D721Med (cell line): ENCODE measurements at regions not wholly inside any gene's neighbourhood (a gene's known extent, or its start where the extent isn't known, plus 50 kb on each side); places are given as distances from the start of the nearest gene placed in this dataset.

Source experiments
- DNase-seq: peaks from one replicate; pipeline ENCODE4 v3.0.0; 2011; ENCODE audit warnings: low spot score; ENCODE audit not compliant: insufficient read length
- FAIRE-seq: peaks from 2 replicates; lab custom pipeline; 2011; peaks lifted over from hg19 to GRCh38; lab: Jason Lieb, UNC
- CTCF ChIP-seq: IDR thresholded peaks from 2 replicates; pipeline ENCODE4 v1.5.1; 2012; ENCODE audit warnings: mild to moderate bottlenecking, control low read depth; ENCODE audit not compliant: insufficient read depth; ENCODE audit errors: missing control alignments

DNA sequence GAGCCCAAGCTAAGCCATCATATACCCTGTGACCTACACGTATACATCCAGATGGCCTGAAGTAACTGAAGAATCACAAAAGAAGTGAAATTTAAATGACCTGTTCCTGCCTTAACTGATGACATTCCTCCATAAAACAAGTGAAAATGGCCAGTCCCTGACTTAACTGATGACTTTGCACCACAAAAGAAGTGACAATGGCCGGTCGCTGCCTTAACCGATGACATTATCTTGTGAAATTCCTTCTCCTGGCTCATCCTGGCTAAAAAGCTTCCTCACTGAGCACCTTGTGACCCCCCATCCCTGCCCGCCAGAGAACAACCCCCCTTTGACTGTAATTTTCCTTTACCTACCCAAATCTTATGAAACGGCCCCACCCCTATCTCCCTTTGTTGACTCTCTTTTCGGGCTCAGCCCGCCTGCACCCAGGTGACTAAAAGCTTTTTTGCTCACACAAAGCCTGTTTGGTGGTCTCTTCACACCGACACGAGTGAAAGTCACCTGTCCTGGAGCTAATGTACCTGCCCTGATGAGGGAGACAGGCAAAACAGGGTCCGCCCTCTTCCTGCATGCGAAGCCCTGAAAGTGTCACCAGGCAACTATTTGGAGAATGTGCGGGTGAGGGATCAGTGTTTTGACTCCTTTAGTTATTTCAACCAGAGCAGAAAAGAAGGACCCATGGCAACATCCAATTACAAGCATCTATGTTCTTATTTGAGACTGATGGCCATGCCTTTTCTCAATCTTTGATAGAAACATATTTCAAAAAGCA is 266.1 kb downstream of the SMARCA2 start:
- DNase-seq (no peak), FAIRE-seq (no peak)
- no peak for TF ChIP-seq CTCF

GRCh38 chr9:2281803-2282185 is 266.6 kb downstream of the SMARCA2 start:
- DNase-seq = no peak
- no peak for FAIRE-seq
- TF ChIP-seq CTCF = no peak

- DNase-seq = no peak
- TF ChIP-seq CTCF = no peak
- FAIRE-seq = no peak
Measured at GRCh38 chr9:2284770-2285169, 269.6 kb downstream of the SMARCA2 start.

DNA sequence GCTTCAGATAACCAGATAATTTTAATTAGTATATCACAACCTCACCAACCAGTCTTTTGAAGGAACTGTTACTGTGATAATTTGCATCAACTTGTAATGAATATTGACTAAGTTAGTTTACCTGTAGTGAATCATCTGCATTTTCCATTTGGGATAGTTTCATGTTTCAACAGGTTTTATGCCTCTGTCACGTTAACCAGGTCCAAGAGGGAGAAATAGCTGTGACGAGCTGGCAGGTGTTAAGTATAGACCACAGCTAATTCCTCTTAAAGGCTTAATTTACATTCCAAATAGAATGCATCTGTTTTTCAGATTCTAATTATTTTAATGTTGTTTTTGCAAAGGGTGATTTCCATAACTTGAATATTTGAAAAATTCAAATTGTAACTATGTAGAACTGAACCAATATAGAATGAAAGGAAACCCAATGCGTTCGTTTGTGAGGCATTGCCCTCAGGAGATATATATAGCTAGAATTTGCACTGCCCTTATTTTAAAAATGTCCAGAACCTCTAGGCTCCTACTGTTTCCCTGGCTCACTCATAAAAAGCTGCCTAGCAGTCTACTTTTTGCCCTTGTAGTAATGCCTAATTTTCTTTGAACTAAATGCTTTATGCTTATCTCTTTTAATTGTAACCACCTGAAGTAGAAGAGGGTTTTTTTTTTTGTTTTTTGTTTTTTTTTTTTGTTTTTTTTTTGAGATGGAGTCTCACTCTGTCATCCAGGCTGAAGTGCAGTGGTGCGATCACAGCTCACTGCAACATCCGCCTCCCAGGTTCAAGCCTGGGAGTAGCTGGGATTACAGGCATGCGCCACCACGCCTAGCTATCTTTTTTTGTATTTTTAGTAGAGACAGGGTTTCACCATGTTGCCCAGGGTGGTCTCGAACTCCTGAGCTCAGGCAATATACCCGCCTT is 270.5 kb downstream of the SMARCA2 start:
- TF ChIP-seq CTCF = no peak
- FAIRE-seq (peak; percentile 51), DNase-seq (no peak)

- no peak for FAIRE-seq
- no peak for DNase-seq
- no peak for TF ChIP-seq CTCF
Measured at GRCh38 chr9:2286333-2286705, 271.2 kb downstream of the SMARCA2 start.

DNA sequence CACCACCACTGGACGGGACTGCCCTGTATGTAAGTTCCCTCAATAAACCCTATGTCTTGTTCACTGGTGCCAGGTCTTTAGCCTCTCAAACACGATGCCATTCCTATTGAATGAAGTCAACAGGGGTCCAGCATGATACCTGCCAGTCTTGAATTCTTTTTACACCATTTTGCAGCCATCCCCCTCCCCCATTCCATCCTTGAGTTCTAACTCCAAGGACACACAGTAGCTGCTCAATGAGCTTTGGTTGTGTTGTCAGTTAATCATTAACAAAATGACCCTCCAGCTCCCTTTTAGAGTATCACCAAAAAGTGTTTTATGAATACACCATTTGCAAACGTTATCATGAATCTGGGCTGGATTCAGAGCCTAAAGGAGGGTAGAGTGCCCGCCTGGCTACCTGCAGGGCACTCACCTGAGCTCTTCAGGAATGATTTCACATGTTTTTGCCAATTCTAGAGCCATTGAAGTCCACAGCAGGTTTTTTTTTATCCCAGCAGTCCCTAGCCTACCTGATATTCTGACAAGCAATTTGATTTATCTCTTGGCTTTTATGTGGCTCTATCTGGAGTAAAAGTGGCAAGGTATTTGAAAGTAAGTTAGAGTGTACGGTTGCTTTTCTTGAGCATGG is 271.8 kb downstream of the SMARCA2 start:
- FAIRE-seq = no peak

More for the DNA sequence above, 271.8 kb downstream of the SMARCA2 start:
- TF ChIP-seq CTCF = no peak
- DNase-seq = no peak
